ENCODE measurements at regions not wholly inside any gene's neighbourhood (a gene's known extent, or its start where the extent isn't known, plus 50 kb on each side); places are given as distances from the start of the nearest gene placed in this dataset.

- TF ChIP-seq, protein P1, sequence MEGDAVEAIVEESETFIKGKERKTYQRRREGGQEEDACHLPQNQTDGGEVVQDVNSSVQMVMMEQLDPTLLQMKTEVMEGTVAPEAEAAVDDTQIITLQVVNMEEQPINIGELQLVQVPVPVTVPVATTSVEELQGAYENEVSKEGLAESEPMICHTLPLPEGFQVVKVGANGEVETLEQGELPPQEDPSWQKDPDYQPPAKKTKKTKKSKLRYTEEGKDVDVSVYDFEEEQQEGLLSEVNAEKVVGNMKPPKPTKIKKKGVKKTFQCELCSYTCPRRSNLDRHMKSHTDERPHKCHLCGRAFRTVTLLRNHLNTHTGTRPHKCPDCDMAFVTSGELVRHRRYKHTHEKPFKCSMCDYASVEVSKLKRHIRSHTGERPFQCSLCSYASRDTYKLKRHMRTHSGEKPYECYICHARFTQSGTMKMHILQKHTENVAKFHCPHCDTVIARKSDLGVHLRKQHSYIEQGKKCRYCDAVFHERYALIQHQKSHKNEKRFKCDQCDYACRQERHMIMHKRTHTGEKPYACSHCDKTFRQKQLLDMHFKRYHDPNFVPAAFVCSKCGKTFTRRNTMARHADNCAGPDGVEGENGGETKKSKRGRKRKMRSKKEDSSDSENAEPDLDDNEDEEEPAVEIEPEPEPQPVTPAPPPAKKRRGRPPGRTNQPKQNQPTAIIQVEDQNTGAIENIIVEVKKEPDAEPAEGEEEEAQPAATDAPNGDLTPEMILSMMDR (IDR thresholded peaks at IDR 0.05; ENCODE audit: insufficient read depth, low read length, poor library complexity, severe bottlenecking), result no peak
- no peaks in the 10 kb centered on the region for H3K27me3 ChIP-seq (replicated peaks; ENCODE audit: control insufficient read depth, insufficient read depth, low read length)
- no peak overlapping the region for H3K4me3 ChIP-seq (replicated peaks; ENCODE audit: low read depth, low read length)
- H3K36me3 ChIP-seq (ENCODE audit: control insufficient read depth, insufficient read depth, low read length), result no peaks in the 10 kb centered on the region
- no peak for DNase-seq (ENCODE audit: extremely low read depth, insufficient read length)
Measured at GRCh38 chr3:181974198-181974597, 262.5 kb downstream of the SOX2 start.

DNA sequence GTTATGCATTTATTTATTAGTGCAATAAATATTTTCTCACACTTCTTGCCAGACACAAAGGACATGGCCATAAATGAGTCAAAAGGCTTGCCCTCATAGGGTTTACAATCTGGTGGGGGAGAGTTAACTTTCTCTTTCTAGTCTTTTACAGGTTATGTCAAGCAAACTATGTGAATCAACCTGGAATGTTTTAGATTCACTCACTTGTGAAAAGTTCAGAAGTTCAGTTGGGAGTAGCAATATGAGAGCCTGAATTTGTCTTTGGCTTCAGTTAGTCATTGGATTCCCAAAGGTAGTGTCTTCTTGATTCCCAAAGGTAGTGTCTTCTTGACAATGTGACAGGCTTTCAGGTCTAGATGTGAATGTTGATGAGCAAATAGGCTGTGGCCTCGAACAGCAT is 264.8 kb downstream of the SOX2 start:
- H3K36me3 ChIP-seq (ENCODE audit: control insufficient read depth, insufficient read depth, low read length), result no peaks in the 10 kb centered on the region
- DNase-seq (ENCODE audit: extremely low read depth, insufficient read length), result no peak

GRCh38 chr3:181985386-181985785 is 273.7 kb downstream of the SOX2 start:
- no peak for DNase-seq (ENCODE audit: extremely low read depth, insufficient read length)
- no peaks in the 10 kb centered on the region for H3K27me3 ChIP-seq (replicated peaks; ENCODE audit: control insufficient read depth, insufficient read depth, low read length)
- TF ChIP-seq, protein P1 (IDR thresholded peaks at IDR 0.05; ENCODE audit: insufficient read depth, low read length, poor library complexity, severe bottlenecking), result no peak
- H3K36me3 ChIP-seq (ENCODE audit: control insufficient read depth, insufficient read depth, low read length), result no peaks in the 10 kb centered on the region
- no peak overlapping the region for H3K4me3 ChIP-seq (replicated peaks; ENCODE audit: low read depth, low read length)

More for the DNA sequence above, 264.8 kb downstream of the SOX2 start:
- H3K27me3 ChIP-seq (replicated peaks; ENCODE audit: control insufficient read depth, insufficient read depth, low read length), result no peaks in the 10 kb centered on the region
- TF ChIP-seq, protein P1 (IDR thresholded peaks at IDR 0.05; ENCODE audit: insufficient read depth, low read length, poor library complexity, severe bottlenecking), result no peak
- H3K4me3 ChIP-seq (replicated peaks; ENCODE audit: low read depth, low read length), result no peak overlapping the region

DNA sequence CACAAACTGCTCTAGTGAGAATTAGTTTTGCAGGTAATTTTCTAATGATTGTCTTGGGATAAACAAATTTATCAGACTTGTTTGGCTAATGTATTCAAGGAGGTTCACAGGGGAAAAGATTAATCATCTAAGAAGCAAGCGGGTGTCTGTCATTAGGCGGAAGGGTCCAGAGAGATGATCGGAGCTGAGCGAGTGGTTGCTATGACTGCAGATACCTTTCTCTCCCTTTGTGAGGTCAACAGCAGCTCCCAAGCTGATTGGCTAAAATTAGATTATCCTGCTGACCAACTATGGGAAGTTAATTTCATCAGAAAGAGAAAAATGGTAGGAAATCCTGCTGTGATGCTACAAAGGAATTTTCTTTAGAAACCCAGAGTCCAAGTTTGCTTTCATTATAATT is 276.0 kb downstream of the SOX2 start:
- TF ChIP-seq, protein P1 (IDR thresholded peaks at IDR 0.05; ENCODE audit: insufficient read depth, low read length, poor library complexity, severe bottlenecking), result no peak
- DNase-seq (ENCODE audit: extremely low read depth, insufficient read length), result no peak
- Histone ChIP-seq H3K36me3 (ENCODE audit: control insufficient read depth, insufficient read depth, low read length) (no peaks in the 10 kb centered on the region), H3K27me3 (replicated peaks; ENCODE audit: control insufficient read depth, insufficient read depth, low read length) (no peaks in the 10 kb centered on the region), H3K4me3 (replicated peaks; ENCODE audit: low read depth, low read length) (no peak overlapping the region)

GRCh38 chr3:181998828-181999227 is 287.1 kb downstream of the SOX2 start:
- TF ChIP-seq, protein P1 (IDR thresholded peaks at IDR 0.05; ENCODE audit: insufficient read depth, low read length, poor library complexity, severe bottlenecking), result no peak
- H3K4me3 ChIP-seq (replicated peaks; ENCODE audit: low read depth, low read length), result no peak overlapping the region
- no peaks in the 10 kb centered on the region for H3K27me3 ChIP-seq (replicated peaks; ENCODE audit: control insufficient read depth, insufficient read depth, low read length)
- no peak for DNase-seq (ENCODE audit: extremely low read depth, insufficient read length)
- H3K36me3 ChIP-seq (ENCODE audit: control insufficient read depth, insufficient read depth, low read length), result no peaks in the 10 kb centered on the region

DNA sequence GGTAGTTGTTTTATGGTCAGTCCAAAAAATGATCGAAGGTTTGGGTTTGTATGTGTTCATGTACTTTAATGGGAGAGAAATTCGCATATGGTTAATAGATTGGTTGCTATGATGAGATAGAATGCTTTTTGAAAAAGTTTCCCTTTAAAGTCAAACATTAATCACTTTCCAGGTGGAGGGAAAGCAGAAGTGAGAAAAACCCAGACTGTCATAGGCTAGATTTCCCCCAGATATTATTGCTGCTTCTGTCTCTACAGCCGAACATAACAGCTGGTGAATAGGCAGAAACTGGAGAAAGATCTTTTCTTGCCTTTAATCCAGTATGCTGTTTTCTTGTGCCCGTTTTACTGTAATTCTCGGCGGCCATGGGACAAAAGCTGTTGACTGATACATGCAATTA is 287.6 kb downstream of the SOX2 start:
- Histone ChIP-seq H3K4me3 (replicated peaks; ENCODE audit: low read depth, low read length) (no peak overlapping the region), H3K27me3 (replicated peaks; ENCODE audit: control insufficient read depth, insufficient read depth, low read length) (no peaks in the 10 kb centered on the region), H3K36me3 (ENCODE audit: control insufficient read depth, insufficient read depth, low read length) (no peaks in the 10 kb centered on the region)
- TF ChIP-seq, protein P1 (IDR thresholded peaks at IDR 0.05; ENCODE audit: insufficient read depth, low read length, poor library complexity, severe bottlenecking), result no peak
- DNase-seq (ENCODE audit: extremely low read depth, insufficient read length), result peak; percentile 42
